GM23338 (cell line): ENCODE measurements at regions not wholly inside any gene's neighbourhood (a gene's known extent, or its start where the extent isn't known, plus 50 kb on each side); places are given as distances from the start of the nearest gene placed in this dataset.

ENCODE experiments used
- ATAC-seq: fragments of 200-7000 bp; cut with Tn5 transposase; 3 replicates; pipeline ENCODE4 v1.9.1; 2020
- DNase-seq: peaks from one replicate; pipeline ENCODE4 v3.0.0-alpha.2; 2015; ENCODE audit warnings: low spot score
- H2AFZ ChIP-seq: fragments of 200-600 bp; sonication (generic); 2 replicates; pipeline ENCODE4 v1.8.0; 2016; ENCODE audit warnings: antibody characterized with exemption, mild to moderate bottlenecking, moderate library complexity
- H3F3A ChIP-seq: fragments of 200-600 bp; sonication (generic); replicated peaks from 2 replicates; pipeline ENCODE4 v1.8.0; 2017; ENCODE audit warnings: antibody characterized with exemption, mixed run types, low read depth
- H3K27ac ChIP-seq: fragments of 200-600 bp; sonication (generic); 2 replicates; pipeline ENCODE4 v1.6.1; 2016; ENCODE audit warnings: low read depth
- H3K27me3 ChIP-seq: fragments of 200-600 bp; sonication (generic); 2 replicates; pipeline ENCODE4 v1.8.0; 2016; ENCODE audit warnings: mild to moderate bottlenecking, mixed run types, moderate library complexity; ENCODE audit not compliant: insufficient read depth
- H3K36me3 ChIP-seq: fragments of 200-600 bp; sonication (generic); 2 replicates; pipeline ENCODE4 v1.8.0; 2016; ENCODE audit warnings: mild to moderate bottlenecking; ENCODE audit not compliant: insufficient read depth
- H3K4me1 ChIP-seq: fragments of 200-600 bp; sonication (generic); 2 replicates; pipeline ENCODE4 v1.8.0; 2016; ENCODE audit warnings: mild to moderate bottlenecking, moderate library complexity; ENCODE audit not compliant: insufficient read depth
- H3K4me2 ChIP-seq: fragments of 200-600 bp; sonication (generic); 2 replicates; pipeline ENCODE4 v1.7.1; 2017; ENCODE audit warnings: mixed run types
- H3K4me3 ChIP-seq: fragments of 200-600 bp; sonication (generic); 2 replicates; pipeline ENCODE4 v1.6.1; 2016; ENCODE audit warnings: mixed run types
- H3K79me2 ChIP-seq: fragments of 200-600 bp; sonication (generic); replicated peaks from 2 replicates; pipeline ENCODE4 v1.8.0; 2017; ENCODE audit warnings: mild to moderate bottlenecking; ENCODE audit not compliant: insufficient read depth
- H3K9me2 ChIP-seq: fragments of 200-600 bp; sonication (generic); 2 replicates; pipeline ENCODE4 v1.8.0; 2017; ENCODE audit not compliant: insufficient read depth
- H4K20me1 ChIP-seq: fragments of 200-600 bp; sonication (generic); replicated peaks from 2 replicates; pipeline ENCODE4 v1.8.0; 2017; ENCODE audit warnings: mild to moderate bottlenecking; ENCODE audit not compliant: insufficient read depth
- H3K27ac Mint-ChIP-seq: 2 replicates; pipeline ENCODE4 v1.8.0; 2020; ENCODE audit warnings: inconsistent platforms, mild to moderate bottlenecking, moderate library complexity, mixed read lengths
- H3K27me3 Mint-ChIP-seq: 3 replicates; pipeline ENCODE4 v1.8.0; 2022; ENCODE audit warnings: low read depth, mild to moderate bottlenecking, moderate library complexity, mixed read lengths, inconsistent platforms; ENCODE audit not compliant: insufficient read depth, poor library complexity
- H3K36me3 Mint-ChIP-seq: 3 replicates; pipeline ENCODE4 v1.8.0; 2021; ENCODE audit warnings: low read depth, mild to moderate bottlenecking, inconsistent platforms, moderate library complexity, mixed read lengths
- H3K4me1 Mint-ChIP-seq: 3 replicates; pipeline ENCODE4 v1.8.0; 2020; ENCODE audit warnings: mild to moderate bottlenecking, inconsistent platforms, mixed read lengths
- H3K4me3 Mint-ChIP-seq: 3 replicates; pipeline ENCODE4 v1.8.0; 2021; ENCODE audit warnings: moderate library complexity, mild to moderate bottlenecking, inconsistent platforms, mixed read lengths
- H3K9me3 Mint-ChIP-seq: 3 replicates; pipeline ENCODE4 v1.8.0; 2020; ENCODE audit warnings: moderate library complexity, mild to moderate bottlenecking, inconsistent platforms, mixed read lengths
- CREB1 ChIP-seq: fragments of 250-450 bp; sonication (Bioruptor Pico); IDR thresholded peaks from 2 replicates; pipeline ENCODE4 v1.5.0; 2020; ENCODE audit warnings: low read depth, mild to moderate bottlenecking, moderate library complexity
- EZH2 ChIP-seq: fragments of 200-600 bp; sonication (generic); IDR thresholded peaks from one replicate; pipeline ENCODE4 v1.8.0; 2017; ENCODE audit warnings: antibody characterized with exemption, mild to moderate bottlenecking, low read depth; ENCODE audit not compliant: unreplicated experiment
- EZH2phosphoT487 ChIP-seq: fragments of 200-600 bp; sonication (generic); IDR thresholded peaks from one replicate; pipeline ENCODE4 v1.8.1; 2018; ENCODE audit warnings: antibody characterized with exemption; ENCODE audit not compliant: unreplicated experiment
- JUNB ChIP-seq: IDR thresholded peaks from one replicate; pipeline ENCODE4 v1.6.1; 2016; ENCODE audit warnings: antibody characterized with exemption; ENCODE audit not compliant: unreplicated experiment
- NANOG ChIP-seq: IDR thresholded peaks from 2 replicates; pipeline ENCODE4 v1.6.1; 2016; ENCODE audit warnings: antibody characterized with exemption, borderline replicate concordance
- POLR2AphosphoS5 ChIP-seq: IDR thresholded peaks from 2 replicates; pipeline ENCODE4 v1.6.1; 2016; ENCODE audit warnings: antibody characterized with exemption, low read depth
- STAT1 ChIP-seq: IDR thresholded peaks from one replicate; pipeline ENCODE4 v1.6.1; 2016; ENCODE audit warnings: antibody characterized with exemption; ENCODE audit not compliant: unreplicated experiment
- ZNF114 ChIP-seq: fragments of 250-450 bp; sonication (Bioruptor Pico); IDR thresholded peaks from 2 replicates; pipeline ENCODE4 v1.5.0; 2020; ENCODE audit warnings: mild to moderate bottlenecking, moderate library complexity
- ZNF331 ChIP-seq: fragments of 250-450 bp; sonication (Bioruptor Pico); IDR thresholded peaks from 2 replicates; pipeline ENCODE4 v1.5.0; 2020; ENCODE audit warnings: low read depth, mild to moderate bottlenecking, moderate library complexity
- TF ChIP-seq, protein P1 (sequence below): IDR thresholded peaks from one replicate; pipeline ENCODE4 v1.6.1; 2018; ENCODE audit warnings: antibody characterized with exemption; ENCODE audit not compliant: unreplicated experiment
- TF ChIP-seq, protein P2 (sequence below): fragments of 250-450 bp; sonication (Bioruptor Pico); IDR thresholded peaks from 2 replicates; pipeline ENCODE4 v1.5.0; 2020; ENCODE audit warnings: mild to moderate bottlenecking, moderate library complexity
- TF ChIP-seq, protein P3 (sequence below), 2 experiments: fragments of 200-600 bp in 1 of 2; sonication (generic) in 1 of 2; conservative IDR thresholded peaks; 2 replicates each; pipeline versions ENCODE4 v1.5.1 to v1.6.1; 2016 to 2017; ENCODE audit warnings: antibody characterized with exemption in 2 of 2, low read depth in 2 of 2, mild to moderate bottlenecking in 2 of 2, moderate library complexity in 1 of 2
- TF ChIP-seq, protein P4 (sequence below): IDR thresholded peaks from 2 replicates; pipeline ENCODE4 v1.6.1; 2016; ENCODE audit warnings: antibody characterized with exemption

DNA sequence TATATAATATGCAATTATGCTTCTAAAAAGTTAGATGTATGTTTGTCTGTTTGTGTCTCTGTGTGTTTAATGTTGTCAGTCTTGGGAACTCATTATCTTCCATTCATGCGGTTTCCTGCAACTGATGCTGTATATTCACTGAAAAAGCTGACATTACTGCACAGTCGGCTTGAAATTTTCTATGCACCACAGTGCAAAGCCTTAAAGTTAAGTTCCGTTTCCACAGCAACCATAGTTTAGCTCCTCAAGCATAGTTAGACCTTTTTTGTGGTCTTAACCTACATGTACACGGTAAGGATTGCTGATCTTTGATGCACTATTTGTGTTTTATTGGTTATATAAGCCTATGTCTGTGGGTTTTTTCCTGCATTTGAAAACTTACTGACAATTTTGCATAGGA is 309.4 kb downstream of the KCNC2 start:
- DNase-seq (no peak), ATAC-seq (no peak)
- H4K20me1 ChIP-seq: no peaks in the 10 kb centered on the region
- no peaks in the 10 kb centered on the region for H3K36me3 Mint-ChIP-seq
- no peaks in the 10 kb centered on the region for H3K27me3 ChIP-seq
- H3K9me2 ChIP-seq: no peaks in the 10 kb centered on the region
- H3K4me1 Mint-ChIP-seq: peaks cover 7% of the 10 kb centered on the region
- H3K4me3 Mint-ChIP-seq: no peak overlapping the region
- H3K36me3 ChIP-seq: no peaks in the 10 kb centered on the region
- H3K4me2 ChIP-seq: no peak overlapping the region
- H3K27ac ChIP-seq: no peak overlapping the region
- H3F3A ChIP-seq: no peaks in the 10 kb centered on the region
- no peaks in the 10 kb centered on the region for H3K27me3 Mint-ChIP-seq
- TF ChIP-seq, protein P1, sequence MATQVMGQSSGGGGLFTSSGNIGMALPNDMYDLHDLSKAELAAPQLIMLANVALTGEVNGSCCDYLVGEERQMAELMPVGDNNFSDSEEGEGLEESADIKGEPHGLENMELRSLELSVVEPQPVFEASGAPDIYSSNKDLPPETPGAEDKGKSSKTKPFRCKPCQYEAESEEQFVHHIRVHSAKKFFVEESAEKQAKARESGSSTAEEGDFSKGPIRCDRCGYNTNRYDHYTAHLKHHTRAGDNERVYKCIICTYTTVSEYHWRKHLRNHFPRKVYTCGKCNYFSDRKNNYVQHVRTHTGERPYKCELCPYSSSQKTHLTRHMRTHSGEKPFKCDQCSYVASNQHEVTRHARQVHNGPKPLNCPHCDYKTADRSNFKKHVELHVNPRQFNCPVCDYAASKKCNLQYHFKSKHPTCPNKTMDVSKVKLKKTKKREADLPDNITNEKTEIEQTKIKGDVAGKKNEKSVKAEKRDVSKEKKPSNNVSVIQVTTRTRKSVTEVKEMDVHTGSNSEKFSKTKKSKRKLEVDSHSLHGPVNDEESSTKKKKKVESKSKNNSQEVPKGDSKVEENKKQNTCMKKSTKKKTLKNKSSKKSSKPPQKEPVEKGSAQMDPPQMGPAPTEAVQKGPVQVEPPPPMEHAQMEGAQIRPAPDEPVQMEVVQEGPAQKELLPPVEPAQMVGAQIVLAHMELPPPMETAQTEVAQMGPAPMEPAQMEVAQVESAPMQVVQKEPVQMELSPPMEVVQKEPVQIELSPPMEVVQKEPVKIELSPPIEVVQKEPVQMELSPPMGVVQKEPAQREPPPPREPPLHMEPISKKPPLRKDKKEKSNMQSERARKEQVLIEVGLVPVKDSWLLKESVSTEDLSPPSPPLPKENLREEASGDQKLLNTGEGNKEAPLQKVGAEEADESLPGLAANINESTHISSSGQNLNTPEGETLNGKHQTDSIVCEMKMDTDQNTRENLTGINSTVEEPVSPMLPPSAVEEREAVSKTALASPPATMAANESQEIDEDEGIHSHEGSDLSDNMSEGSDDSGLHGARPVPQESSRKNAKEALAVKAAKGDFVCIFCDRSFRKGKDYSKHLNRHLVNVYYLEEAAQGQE: no peak
- TF ChIP-seq NANOG: no peak
- TF ChIP-seq JUNB: no peak
- no peak for TF ChIP-seq POLR2AphosphoS5
- no peak for TF ChIP-seq ZNF331 (CRISPR knock-in tag)
- no peak for TF ChIP-seq EZH2phosphoT487
- TF ChIP-seq EZH2: no peak
- TF ChIP-seq, protein P2, sequence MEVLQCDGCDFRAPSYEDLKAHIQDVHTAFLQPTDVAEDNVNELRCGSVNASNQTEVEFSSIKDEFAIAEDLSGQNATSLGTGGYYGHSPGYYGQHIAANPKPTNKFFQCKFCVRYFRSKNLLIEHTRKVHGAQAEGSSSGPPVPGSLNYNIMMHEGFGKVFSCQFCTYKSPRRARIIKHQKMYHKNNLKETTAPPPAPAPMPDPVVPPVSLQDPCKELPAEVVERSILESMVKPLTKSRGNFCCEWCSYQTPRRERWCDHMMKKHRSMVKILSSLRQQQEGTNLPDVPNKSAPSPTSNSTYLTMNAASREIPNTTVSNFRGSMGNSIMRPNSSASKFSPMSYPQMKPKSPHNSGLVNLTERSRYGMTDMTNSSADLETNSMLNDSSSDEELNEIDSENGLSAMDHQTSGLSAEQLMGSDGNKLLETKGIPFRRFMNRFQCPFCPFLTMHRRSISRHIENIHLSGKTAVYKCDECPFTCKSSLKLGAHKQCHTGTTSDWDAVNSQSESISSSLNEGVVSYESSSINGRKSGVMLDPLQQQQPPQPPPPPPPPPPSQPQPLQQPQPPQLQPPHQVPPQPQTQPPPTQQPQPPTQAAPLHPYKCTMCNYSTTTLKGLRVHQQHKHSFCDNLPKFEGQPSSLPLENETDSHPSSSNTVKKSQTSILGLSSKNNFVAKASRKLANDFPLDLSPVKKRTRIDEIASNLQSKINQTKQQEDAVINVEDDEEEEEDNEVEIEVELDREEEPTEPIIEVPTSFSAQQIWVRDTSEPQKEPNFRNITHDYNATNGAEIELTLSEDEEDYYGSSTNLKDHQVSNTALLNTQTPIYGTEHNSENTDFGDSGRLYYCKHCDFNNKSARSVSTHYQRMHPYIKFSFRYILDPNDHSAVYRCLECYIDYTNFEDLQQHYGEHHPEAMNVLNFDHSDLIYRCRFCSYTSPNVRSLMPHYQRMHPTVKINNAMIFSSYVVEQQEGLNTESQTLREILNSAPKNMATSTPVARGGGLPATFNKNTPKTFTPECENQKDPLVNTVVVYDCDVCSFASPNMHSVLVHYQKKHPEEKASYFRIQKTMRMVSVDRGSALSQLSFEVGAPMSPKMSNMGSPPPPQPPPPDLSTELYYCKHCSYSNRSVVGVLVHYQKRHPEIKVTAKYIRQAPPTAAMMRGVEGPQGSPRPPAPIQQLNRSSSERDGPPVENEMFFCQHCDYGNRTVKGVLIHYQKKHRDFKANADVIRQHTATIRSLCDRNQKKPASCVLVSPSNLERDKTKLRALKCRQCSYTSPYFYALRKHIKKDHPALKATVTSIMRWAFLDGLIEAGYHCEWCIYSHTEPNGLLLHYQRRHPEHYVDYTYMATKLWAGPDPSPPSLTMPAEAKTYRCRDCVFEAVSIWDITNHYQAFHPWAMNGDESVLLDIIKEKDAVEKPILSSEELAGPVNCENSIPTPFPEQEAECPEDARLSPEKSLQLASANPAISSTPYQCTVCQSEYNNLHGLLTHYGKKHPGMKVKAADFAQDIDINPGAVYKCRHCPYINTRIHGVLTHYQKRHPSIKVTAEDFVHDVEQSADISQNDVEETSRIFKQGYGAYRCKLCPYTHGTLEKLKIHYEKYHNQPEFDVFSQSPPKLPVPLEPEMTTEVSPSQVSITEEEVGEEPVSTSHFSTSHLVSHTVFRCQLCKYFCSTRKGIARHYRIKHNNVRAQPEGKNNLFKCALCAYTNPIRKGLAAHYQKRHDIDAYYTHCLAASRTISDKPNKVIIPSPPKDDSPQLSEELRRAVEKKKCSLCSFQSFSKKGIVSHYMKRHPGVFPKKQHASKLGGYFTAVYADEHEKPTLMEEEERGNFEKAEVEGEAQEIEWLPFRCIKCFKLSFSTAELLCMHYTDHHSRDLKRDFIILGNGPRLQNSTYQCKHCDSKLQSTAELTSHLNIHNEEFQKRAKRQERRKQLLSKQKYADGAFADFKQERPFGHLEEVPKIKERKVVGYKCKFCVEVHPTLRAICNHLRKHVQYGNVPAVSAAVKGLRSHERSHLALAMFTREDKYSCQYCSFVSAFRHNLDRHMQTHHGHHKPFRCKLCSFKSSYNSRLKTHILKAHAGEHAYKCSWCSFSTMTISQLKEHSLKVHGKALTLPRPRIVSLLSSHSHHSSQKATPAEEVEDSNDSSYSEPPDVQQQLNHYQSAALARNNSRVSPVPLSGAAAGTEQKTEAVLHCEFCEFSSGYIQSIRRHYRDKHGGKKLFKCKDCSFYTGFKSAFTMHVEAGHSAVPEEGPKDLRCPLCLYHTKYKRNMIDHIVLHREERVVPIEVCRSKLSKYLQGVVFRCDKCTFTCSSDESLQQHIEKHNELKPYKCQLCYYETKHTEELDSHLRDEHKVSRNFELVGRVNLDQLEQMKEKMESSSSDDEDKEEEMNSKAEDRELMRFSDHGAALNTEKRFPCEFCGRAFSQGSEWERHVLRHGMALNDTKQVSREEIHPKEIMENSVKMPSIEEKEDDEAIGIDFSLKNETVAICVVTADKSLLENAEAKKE (CRISPR knock-in tag): no peak
- no peak for TF ChIP-seq STAT1
- TF ChIP-seq CREB1 (CRISPR knock-in tag): no peak
- TF ChIP-seq ZNF114 (CRISPR knock-in tag): no peak
- TF ChIP-seq, protein P3, sequence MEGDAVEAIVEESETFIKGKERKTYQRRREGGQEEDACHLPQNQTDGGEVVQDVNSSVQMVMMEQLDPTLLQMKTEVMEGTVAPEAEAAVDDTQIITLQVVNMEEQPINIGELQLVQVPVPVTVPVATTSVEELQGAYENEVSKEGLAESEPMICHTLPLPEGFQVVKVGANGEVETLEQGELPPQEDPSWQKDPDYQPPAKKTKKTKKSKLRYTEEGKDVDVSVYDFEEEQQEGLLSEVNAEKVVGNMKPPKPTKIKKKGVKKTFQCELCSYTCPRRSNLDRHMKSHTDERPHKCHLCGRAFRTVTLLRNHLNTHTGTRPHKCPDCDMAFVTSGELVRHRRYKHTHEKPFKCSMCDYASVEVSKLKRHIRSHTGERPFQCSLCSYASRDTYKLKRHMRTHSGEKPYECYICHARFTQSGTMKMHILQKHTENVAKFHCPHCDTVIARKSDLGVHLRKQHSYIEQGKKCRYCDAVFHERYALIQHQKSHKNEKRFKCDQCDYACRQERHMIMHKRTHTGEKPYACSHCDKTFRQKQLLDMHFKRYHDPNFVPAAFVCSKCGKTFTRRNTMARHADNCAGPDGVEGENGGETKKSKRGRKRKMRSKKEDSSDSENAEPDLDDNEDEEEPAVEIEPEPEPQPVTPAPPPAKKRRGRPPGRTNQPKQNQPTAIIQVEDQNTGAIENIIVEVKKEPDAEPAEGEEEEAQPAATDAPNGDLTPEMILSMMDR (conservative IDR thresholded peaks at IDR 0.05; ENCODE audit: low read depth in 2 of 2): no peak
- TF ChIP-seq, protein P4, sequence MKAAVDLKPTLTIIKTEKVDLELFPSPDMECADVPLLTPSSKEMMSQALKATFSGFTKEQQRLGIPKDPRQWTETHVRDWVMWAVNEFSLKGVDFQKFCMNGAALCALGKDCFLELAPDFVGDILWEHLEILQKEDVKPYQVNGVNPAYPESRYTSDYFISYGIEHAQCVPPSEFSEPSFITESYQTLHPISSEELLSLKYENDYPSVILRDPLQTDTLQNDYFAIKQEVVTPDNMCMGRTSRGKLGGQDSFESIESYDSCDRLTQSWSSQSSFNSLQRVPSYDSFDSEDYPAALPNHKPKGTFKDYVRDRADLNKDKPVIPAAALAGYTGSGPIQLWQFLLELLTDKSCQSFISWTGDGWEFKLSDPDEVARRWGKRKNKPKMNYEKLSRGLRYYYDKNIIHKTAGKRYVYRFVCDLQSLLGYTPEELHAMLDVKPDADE: no peak
- no peak overlapping the region for H2AFZ ChIP-seq
- H3K9me3 Mint-ChIP-seq: no peaks in the 10 kb centered on the region
- H3K79me2 ChIP-seq: no peaks in the 10 kb centered on the region
- no peak overlapping the region for H3K4me3 ChIP-seq
- no peaks in the 10 kb centered on the region for H3K4me1 ChIP-seq
- H3K27ac Mint-ChIP-seq: no peak overlapping the region
